Mesendoderm (in vitro differentiated cells): ENCODE measurements at regions not wholly inside any gene's neighbourhood (a gene's known extent, or its start where the extent isn't known, plus 50 kb on each side); places are given as distances from the start of the nearest gene placed in this dataset.
"Not testable (repeated sequence)": the region's sequence is repeated elsewhere in the genome, so short reads cannot be mapped to it uniquely, and the experiment has no call there.

Experiments used
- DNase-seq: peaks from one replicate; pipeline ENCODE4 v3.0.0; 2013
- H2AK5ac ChIP-seq: 2 replicates; pipeline ENCODE4 v1.6.1; 2013; ENCODE audit warnings: low read length, inconsistent platforms
- H2BK120ac ChIP-seq: 2 replicates; pipeline ENCODE4 v1.6.1; 2013; ENCODE audit warnings: low read depth, mild to moderate bottlenecking, low read length, moderate library complexity, mixed read lengths
- H2BK15ac ChIP-seq: replicated peaks from 2 replicates; pipeline ENCODE4 v1.6.1; 2013; ENCODE audit warnings: low read depth, mild to moderate bottlenecking, moderate library complexity
- H2BK5ac ChIP-seq: 2 replicates; pipeline ENCODE4 v1.6.1; 2013; ENCODE audit warnings: low read length, inconsistent platforms
- H3K18ac ChIP-seq: 2 replicates; pipeline ENCODE4 v1.6.1; 2013; ENCODE audit warnings: mild to moderate bottlenecking, low read length, mixed read lengths
- H3K23ac ChIP-seq: one replicate; pipeline ENCODE4 v1.6.1; 2013; ENCODE audit warnings: low read length
- H3K27ac ChIP-seq: 2 replicates; pipeline ENCODE4 v1.5.1; 2013; ENCODE audit warnings: low read depth, mild to moderate bottlenecking, inconsistent platforms, low read length, moderate library complexity
- H3K27me3 ChIP-seq: 2 replicates; pipeline ENCODE4 v1.6.1; 2013; ENCODE audit warnings: low read length, control low read depth, mild to moderate bottlenecking, inconsistent platforms; ENCODE audit not compliant: insufficient read depth, poor library complexity
- H3K36me3 ChIP-seq: 2 replicates; pipeline ENCODE4 v1.6.1; 2013; ENCODE audit warnings: low read length, inconsistent platforms; ENCODE audit not compliant: control insufficient read depth, insufficient read depth
- H3K4ac ChIP-seq: one replicate; pipeline ENCODE4 v1.6.1; 2013; ENCODE audit warnings: low read depth, mild to moderate bottlenecking, low read length, moderate library complexity
- H3K4me1 ChIP-seq: 2 replicates; pipeline ENCODE4 v1.6.1; 2013; ENCODE audit warnings: low read depth, low read length, inconsistent platforms; ENCODE audit not compliant: control insufficient read depth
- H3K4me2 ChIP-seq: 2 replicates; pipeline ENCODE4 v1.6.1; 2013; ENCODE audit warnings: low read length
- H3K4me3 ChIP-seq: 2 replicates; pipeline ENCODE4 v1.5.1; 2013; ENCODE audit warnings: mild to moderate bottlenecking, low read length
- H3K56ac ChIP-seq: one replicate; pipeline ENCODE4 v1.6.1; 2013; ENCODE audit warnings: low read length
- H3K79me1 ChIP-seq: 2 replicates; pipeline ENCODE4 v1.6.1; 2013; ENCODE audit warnings: low read length, inconsistent platforms
- H3K79me2 ChIP-seq: 2 replicates; pipeline ENCODE4 v1.6.1; 2013; ENCODE audit warnings: mild to moderate bottlenecking, low read length; ENCODE audit not compliant: control insufficient read depth, insufficient read depth
- H3K9ac ChIP-seq: 2 replicates; pipeline ENCODE4 v1.6.1; 2013; ENCODE audit warnings: low read length, inconsistent platforms
- H4K5ac ChIP-seq: one replicate; pipeline ENCODE4 v1.6.1; 2013; ENCODE audit warnings: low read length
- H4K8ac ChIP-seq: one replicate; pipeline ENCODE4 v1.6.1; 2013; ENCODE audit warnings: low read depth, mild to moderate bottlenecking, control low read depth, low read length, moderate library complexity
- WGBS: extraction: QIAGEN DNeasy Blood & Tissue Kit; methylation state at CpG from one replicate; pipeline ENCODE4 v1.1.7; 2013; ENCODE audit warnings: low lambda C conversion rate, missing lambda C conversion rate; ENCODE audit not compliant: insufficient coverage; ENCODE audit errors: extremely low coverage; 5-methylcytosine and 5-hydroxymethylcytosine counted together

DNA sequence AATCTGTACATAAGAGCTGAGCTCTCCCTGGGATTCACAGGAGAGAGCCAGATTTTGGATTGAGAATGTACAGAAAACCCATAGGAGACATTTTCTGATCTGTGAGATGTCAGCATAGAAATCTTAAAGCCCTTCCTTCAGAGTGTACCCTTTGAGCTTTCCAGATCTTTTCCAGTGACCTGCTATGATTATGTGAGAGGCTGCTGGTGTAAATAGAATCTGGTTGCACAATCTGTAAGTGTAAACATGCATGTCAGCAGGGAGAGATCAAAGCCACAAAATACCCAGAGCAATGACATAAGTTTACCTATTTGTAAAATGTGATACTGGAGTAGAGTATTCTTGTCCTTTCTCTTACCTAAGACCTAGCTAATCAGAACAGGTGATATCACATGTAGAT lies 471.9 kb downstream of the FOXD4L5 start:
- not testable (repeated sequence) for H3K36me3 ChIP-seq, H3K27me3 ChIP-seq, H3K4me3 ChIP-seq, H3K4me2 ChIP-seq, H2BK5ac ChIP-seq, H3K18ac ChIP-seq, H3K79me1 ChIP-seq, H4K5ac ChIP-seq, DNase-seq, H3K4ac ChIP-seq, H2BK120ac ChIP-seq, H3K27ac ChIP-seq, H3K23ac ChIP-seq, H2AK5ac ChIP-seq, H3K56ac ChIP-seq, H3K79me2 ChIP-seq, H3K4me1 ChIP-seq, H4K8ac ChIP-seq, H2BK15ac ChIP-seq, H3K9ac ChIP-seq

DNA sequence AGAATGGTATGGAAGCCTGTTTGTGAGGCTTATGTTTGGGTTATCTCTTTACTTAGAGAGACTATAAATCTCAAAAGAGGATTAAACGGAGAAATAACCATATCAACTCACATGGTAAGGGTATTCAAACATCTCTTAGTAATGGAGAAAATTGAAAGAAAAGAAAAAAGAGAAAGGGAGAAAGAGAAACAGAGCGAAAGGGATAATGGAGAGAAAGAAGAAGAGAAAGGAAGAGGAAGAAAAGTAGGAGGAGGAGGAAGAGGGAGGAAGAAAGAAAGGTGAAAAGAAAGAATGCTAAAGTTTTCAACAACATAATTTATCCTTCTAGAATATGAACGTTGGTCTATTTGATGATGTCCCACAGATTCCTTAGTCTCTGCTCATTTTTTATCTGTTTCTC lies 506.3 kb downstream of the FOXD4L5 start:
- not testable (repeated sequence) for H3K4me3 ChIP-seq, H3K23ac ChIP-seq, H3K27me3 ChIP-seq, H3K56ac ChIP-seq, H2BK5ac ChIP-seq, H3K4ac ChIP-seq, H3K4me2 ChIP-seq, H3K9ac ChIP-seq, H2BK15ac ChIP-seq, H2BK120ac ChIP-seq, H3K36me3 ChIP-seq, H2AK5ac ChIP-seq, H3K79me2 ChIP-seq, H4K5ac ChIP-seq, H3K27ac ChIP-seq, DNase-seq, H4K8ac ChIP-seq, H3K79me1 ChIP-seq, H3K4me1 ChIP-seq, H3K18ac ChIP-seq
- WGBS = 100% methylated on average over 1 of the region's 3 CpGs

DNA sequence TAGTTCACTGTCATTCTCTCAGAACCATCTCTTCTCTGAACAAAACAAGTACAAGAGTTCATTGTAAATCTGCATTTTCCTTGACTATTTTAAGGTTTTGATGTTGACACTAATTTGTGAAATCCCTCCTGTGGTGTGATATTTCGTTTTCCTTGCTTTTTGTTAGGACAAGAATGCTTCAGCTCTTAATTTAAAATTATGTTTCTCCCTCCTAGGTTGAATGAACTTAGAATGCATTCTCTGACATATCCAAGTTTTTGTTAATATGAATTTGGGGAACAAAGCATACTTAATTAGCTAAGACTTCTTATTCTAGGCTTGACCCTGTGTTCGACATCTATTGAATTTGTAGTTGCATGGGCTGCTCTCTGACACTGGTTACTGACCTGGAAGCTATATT lies 508.7 kb downstream of the FOXD4L5 start:
- H2AK5ac ChIP-seq, H2BK15ac ChIP-seq, H3K27me3 ChIP-seq, H3K79me1 ChIP-seq, H3K27ac ChIP-seq, H3K4me3 ChIP-seq, H3K23ac ChIP-seq, H3K9ac ChIP-seq, H3K18ac ChIP-seq, H2BK120ac ChIP-seq, H4K8ac ChIP-seq, H3K79me2 ChIP-seq, H3K4ac ChIP-seq, H3K56ac ChIP-seq, H4K5ac ChIP-seq, H3K4me2 ChIP-seq, DNase-seq, H3K36me3 ChIP-seq, H3K4me1 ChIP-seq, H2BK5ac ChIP-seq: not testable (repeated sequence)
- WGBS = no CpG with 5 or more reads among the region's 2 CpGs

DNA sequence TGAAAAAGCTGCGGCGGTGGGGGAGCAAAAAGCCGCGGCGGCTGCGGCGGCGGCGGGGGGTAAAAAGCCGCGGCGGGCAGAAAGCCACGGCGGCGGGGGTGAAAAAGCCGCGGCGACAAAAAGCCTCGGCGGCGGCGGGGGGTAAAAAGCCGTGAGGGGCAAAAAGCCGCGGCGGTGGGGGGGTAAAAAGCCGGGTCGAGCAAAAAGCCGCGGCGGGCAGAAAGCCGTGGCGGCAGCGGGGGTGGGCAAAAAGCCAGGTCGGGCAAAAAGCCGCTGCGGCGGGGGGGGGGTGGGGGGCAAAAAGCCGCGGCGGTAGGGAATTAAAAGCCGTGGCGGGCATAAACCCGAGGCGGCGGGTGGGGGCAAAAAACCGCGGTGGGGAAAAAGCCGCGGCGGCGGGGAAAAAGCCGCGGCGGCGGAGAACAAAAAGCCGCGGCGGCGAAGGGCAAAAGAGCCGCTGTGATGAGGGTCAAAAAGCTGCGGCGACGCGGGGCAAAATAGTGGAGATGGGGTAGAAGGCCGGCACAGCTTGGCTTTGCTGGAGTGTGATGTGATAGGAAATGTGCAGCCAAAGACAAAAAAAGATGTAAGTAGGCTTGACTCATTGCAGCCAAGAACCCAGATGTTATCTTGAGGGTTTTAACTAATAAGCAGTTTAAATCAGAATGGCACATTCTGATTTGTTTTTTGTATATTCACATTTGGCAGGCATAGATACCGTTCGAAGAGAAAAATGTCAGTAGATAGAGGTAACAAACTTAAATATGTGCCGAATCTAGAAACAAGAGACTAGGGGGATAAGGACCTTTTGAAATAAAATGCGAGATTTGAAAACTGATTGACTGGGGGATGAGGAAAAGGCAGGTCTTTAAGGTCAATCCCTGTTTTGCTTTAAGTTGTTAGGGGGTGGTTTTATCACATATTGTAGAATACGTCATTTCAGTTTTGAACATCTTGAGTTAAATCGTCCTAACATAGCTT lies 509.9 kb downstream of the FOXD4L5 start:
- H3K36me3 ChIP-seq, H2AK5ac ChIP-seq, H3K79me2 ChIP-seq, H3K4ac ChIP-seq, H3K4me1 ChIP-seq, H3K79me1 ChIP-seq, H2BK120ac ChIP-seq, H3K4me2 ChIP-seq, H2BK15ac ChIP-seq, H3K27ac ChIP-seq, H4K8ac ChIP-seq, H3K4me3 ChIP-seq, H3K18ac ChIP-seq, H3K56ac ChIP-seq, H3K9ac ChIP-seq, H3K27me3 ChIP-seq, H4K5ac ChIP-seq, H2BK5ac ChIP-seq, H3K23ac ChIP-seq: not testable (repeated sequence)
- WGBS = no CpG with 5 or more reads among the region's 72 CpGs
- DNase-seq = peak; percentile 16

DNA sequence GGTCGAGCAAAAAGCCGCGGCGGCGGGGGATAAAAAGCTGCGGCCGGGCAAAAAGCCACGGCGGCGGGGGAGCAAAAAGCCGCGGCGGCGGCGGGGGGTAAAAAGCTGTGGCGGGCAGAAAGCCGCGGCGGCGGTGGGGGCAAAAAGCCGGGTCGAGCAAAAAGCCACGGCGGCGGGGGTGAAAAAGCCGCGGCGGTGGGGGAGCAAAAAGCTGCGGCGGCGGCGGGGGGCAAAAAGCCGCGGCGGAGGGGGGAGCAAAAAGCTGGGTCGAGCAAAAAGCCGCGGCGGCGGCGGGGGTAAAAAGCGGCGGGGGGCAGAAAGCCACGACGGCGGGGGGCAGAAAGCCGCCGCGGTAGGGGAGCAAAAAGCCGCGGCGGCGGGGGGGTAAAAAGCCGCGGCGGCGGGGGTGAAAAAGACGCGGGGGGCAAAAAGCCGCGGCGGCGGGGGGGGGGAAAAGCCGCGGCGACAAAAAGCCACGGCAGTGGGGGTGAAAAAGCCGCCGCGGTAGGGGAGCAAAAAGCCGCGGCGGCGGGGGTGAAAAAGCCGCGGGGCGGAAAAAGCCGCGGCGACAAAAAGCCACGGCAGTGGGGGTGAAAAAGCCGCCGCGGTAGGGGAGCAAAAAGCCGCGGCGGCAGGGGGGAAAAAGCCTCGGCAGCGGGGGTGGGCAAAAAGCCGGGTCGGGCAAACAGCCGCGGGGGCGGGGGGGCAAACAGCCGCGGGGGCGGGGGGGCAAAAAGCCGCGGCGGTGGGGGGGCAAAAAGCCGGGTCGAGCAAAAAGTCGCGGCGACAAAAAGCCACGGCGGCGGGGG lies 510.8 kb downstream of the FOXD4L5 start:
- not testable (repeated sequence) for H3K9ac ChIP-seq, H3K18ac ChIP-seq, H3K56ac ChIP-seq, H3K79me2 ChIP-seq, H3K4ac ChIP-seq, H2BK5ac ChIP-seq, H2BK15ac ChIP-seq, H3K79me1 ChIP-seq, H3K23ac ChIP-seq, H3K27ac ChIP-seq, H3K4me2 ChIP-seq, H3K4me3 ChIP-seq, H4K5ac ChIP-seq, H3K36me3 ChIP-seq, H3K27me3 ChIP-seq, H2AK5ac ChIP-seq, H4K8ac ChIP-seq, H2BK120ac ChIP-seq, H3K4me1 ChIP-seq
- DNase-seq = peak; percentile 5
- WGBS = no CpG with 5 or more reads among the region's 108 CpGs
